ENCODE measurements at regions not wholly inside any gene's neighbourhood (a gene's known extent, or its start where the extent isn't known, plus 50 kb on each side); places are given as distances from the start of the nearest gene placed in this dataset.
"Not testable (repeated sequence)": the region's sequence is repeated elsewhere in the genome, so short reads cannot be mapped to it uniquely, and the experiment has no call there.

GRCh38 chr3:171982828-171983227, 56.5 kb upstream of the FNDC3B start:
- no peak for DNase-seq

- not testable (repeated sequence) for DNase-seq
Observed at GRCh38 chr3:171983685-171984084, 55.7 kb upstream of the FNDC3B start.

- peak in 1 of 2 donors; percentile 29 for DNase-seq
Observed at GRCh38 chr3:171984883-171985282, 54.5 kb upstream of the FNDC3B start.

- peak in 1 of 2 donors; percentile 15 for DNase-seq
Observed at GRCh38 chr3:171986176-171986575, 53.2 kb upstream of the FNDC3B start.

GRCh38 chr3:171986757-171987518, 52.4 kb upstream of the FNDC3B start:
- no peak for DNase-seq
